GM23248 (cell line): ENCODE measurements at regions not wholly inside any gene's neighbourhood (a gene's known extent, or its start where the extent isn't known, plus 50 kb on each side); places are given as distances from the start of the nearest gene placed in this dataset.
A peak's percentile ranks its signal among the peaks of the same experiment; 100 is the strongest.

Experiments used
- DNase-seq: peaks from one replicate; pipeline ENCODE4 v3.0.0-alpha.2; 2015
- H2AFZ ChIP-seq: fragments of 200-600 bp; sonication (generic); 2 replicates; pipeline ENCODE4 v1.6.1; 2016; ENCODE audit warnings: antibody characterized with exemption
- H3F3A ChIP-seq: fragments of 200-600 bp; sonication (generic); 2 replicates; pipeline ENCODE4 v1.6.1; 2016; ENCODE audit warnings: mild to moderate bottlenecking, antibody characterized with exemption, mixed run types; ENCODE audit not compliant: insufficient read depth
- H3K27ac ChIP-seq: fragments of 200-600 bp; sonication (generic); 2 replicates; pipeline ENCODE4 v1.5.1; 2016; ENCODE audit warnings: mild to moderate bottlenecking
- H3K27me3 ChIP-seq: fragments of 200-600 bp; sonication (generic); replicated peaks from 2 replicates; pipeline ENCODE4 v1.6.1; 2016; ENCODE audit warnings: mild to moderate bottlenecking; ENCODE audit not compliant: insufficient read depth
- H3K36me3 ChIP-seq: fragments of 200-600 bp; sonication (generic); 2 replicates; pipeline ENCODE4 v1.6.1; 2016; ENCODE audit warnings: low read depth, mild to moderate bottlenecking
- H3K4me1 ChIP-seq: fragments of 200-600 bp; sonication (generic); 2 replicates; pipeline ENCODE4 v1.6.1; 2016; ENCODE audit warnings: mild to moderate bottlenecking; ENCODE audit not compliant: insufficient read depth
- H3K4me2 ChIP-seq: fragments of 200-600 bp; sonication (generic); one replicate; pipeline ENCODE4 v1.6.1; 2016; ENCODE audit warnings: mild to moderate bottlenecking; ENCODE audit not compliant: unreplicated experiment
- H3K4me3 ChIP-seq: fragments of 200-600 bp; sonication (generic); 2 replicates; pipeline ENCODE4 v1.5.1; 2016; ENCODE audit warnings: mild to moderate bottlenecking
- H3K79me2 ChIP-seq: fragments of 200-600 bp; sonication (generic); 2 replicates; pipeline ENCODE4 v1.6.1; 2016; ENCODE audit warnings: mild to moderate bottlenecking; ENCODE audit not compliant: insufficient read depth
- H3K9ac ChIP-seq: fragments of 200-600 bp; sonication (generic); 2 replicates; pipeline ENCODE4 v1.6.1; 2016; ENCODE audit warnings: mild to moderate bottlenecking
- H3K9me2 ChIP-seq: fragments of 200-600 bp; sonication (generic); 2 replicates; pipeline ENCODE4 v1.6.1; 2016; ENCODE audit warnings: mixed run types, mild to moderate bottlenecking, moderate library complexity; ENCODE audit not compliant: insufficient read depth
- H3K9me3 ChIP-seq: fragments of 200-600 bp; sonication (generic); one replicate; pipeline ENCODE4 v1.6.1; 2017; ENCODE audit warnings: low read depth
- H4K20me1 ChIP-seq: fragments of 200-600 bp; sonication (generic); 2 replicates; pipeline ENCODE4 v1.6.0; 2016; ENCODE audit not compliant: insufficient read depth
- EZH2 ChIP-seq: fragments of 200-600 bp; sonication (generic); IDR thresholded peaks from 2 replicates; pipeline ENCODE4 v1.6.1; 2018; ENCODE audit warnings: antibody characterized with exemption, mild to moderate bottlenecking; ENCODE audit not compliant: insufficient read depth, poor library complexity, severe bottlenecking
- EZH2phosphoT487 ChIP-seq: fragments of 200-600 bp; sonication (generic); IDR thresholded peaks from 2 replicates; pipeline ENCODE4 v1.6.1; 2018; ENCODE audit warnings: antibody characterized with exemption, moderate library complexity, mild to moderate bottlenecking, low read depth; ENCODE audit not compliant: insufficient read depth
- WGBS, 2 experiments: methylation state at CpG; one replicate each; pipeline ENCODE4 v1.1.6; 2015 to 2017; ENCODE audit warnings: low lambda C conversion rate in 2 of 2, low coverage in 1 of 2; ENCODE audit errors: missing lambda C conversion rate in 2 of 2; 5-methylcytosine and 5-hydroxymethylcytosine counted together
- in situ Hi-C: fragments of 300-500 bp; cut with MboI; formaldehyde crosslinking; loops from 2 replicates; pipeline ENCODE4 v1.15.0; 2020

DNA sequence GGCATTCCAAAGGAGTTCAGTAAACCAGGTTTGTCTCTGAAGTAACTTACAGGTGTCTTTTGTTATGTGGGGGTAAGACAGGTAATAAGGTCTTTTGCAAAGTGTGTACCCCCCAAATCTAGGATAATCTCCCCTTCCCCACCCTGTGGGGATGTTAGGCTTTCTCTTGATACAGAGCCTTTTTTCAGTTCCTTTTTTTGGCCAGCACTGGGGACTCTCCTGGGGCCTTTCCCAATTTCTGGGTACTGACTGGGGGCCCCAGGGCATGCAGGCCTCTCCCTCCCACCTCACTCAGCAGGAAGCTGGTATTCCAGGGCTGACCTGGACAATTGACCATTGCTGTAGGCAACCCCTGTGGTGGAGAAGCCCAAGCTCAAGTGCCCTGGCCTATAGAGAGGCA lies 84.3 kb upstream of the IRX6 start:
- Histone ChIP-seq H3K9me2 (no peaks in the 10 kb centered on the region), H3K4me3 (no peak overlapping the region), H3K79me2 (no peaks in the 10 kb centered on the region), H3K36me3 (no peaks in the 10 kb centered on the region), H3K9me3 (no peaks in the 10 kb centered on the region), H3K4me2 (no peak overlapping the region), H4K20me1 (no peaks in the 10 kb centered on the region), H3K9ac (no peak overlapping the region), H3K4me1 (no peaks in the 10 kb centered on the region), H3F3A (no peaks in the 10 kb centered on the region), H2AFZ (no peak overlapping the region), H3K27me3 (no peaks in the 10 kb centered on the region), H3K27ac (no peak overlapping the region)
- in situ Hi-C loops = no loop called here
- TF ChIP-seq EZH2phosphoT487 (no peak), EZH2 (no peak)
- DNase-seq = no peak

DNA sequence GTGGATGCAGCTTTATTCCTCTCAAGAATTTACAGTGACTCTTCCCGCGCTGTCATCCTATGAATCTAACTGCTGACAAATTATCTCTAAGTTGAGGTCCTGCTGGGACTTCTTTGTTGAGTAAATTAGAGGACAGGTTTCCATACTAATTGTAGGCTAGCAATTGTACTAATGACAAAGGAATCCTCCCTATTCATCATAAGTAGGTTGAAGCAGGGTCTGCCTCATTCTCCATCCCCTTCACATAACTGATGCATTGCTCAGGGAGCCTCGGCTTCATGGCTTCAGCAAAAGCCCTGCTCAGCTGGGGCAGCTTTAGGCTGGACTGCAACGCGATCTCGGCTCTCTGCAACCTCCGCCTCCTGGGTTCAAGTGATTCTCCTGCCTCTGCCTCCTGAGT lies 83.1 kb upstream of the IRX6 start:
- in situ Hi-C loops = no loop called here
- Histone ChIP-seq H3K9me3 (no peaks in the 10 kb centered on the region), H3K9me2 (no peaks in the 10 kb centered on the region), H3K27ac (no peak overlapping the region), H4K20me1 (no peaks in the 10 kb centered on the region), H3K4me3 (no peak overlapping the region), H3K79me2 (no peaks in the 10 kb centered on the region), H3K4me2 (no peak overlapping the region), H2AFZ (no peak overlapping the region), H3K27me3 (no peaks in the 10 kb centered on the region), H3F3A (no peaks in the 10 kb centered on the region), H3K9ac (no peak overlapping the region), H3K4me1 (no peaks in the 10 kb centered on the region), H3K36me3 (no peaks in the 10 kb centered on the region)
- 79 to 81% methylated on average over 7 of the region's 7 CpGs for whole genome bisulfite sequencing, 2 experiments
- DNase-seq = no peak
- TF ChIP-seq EZH2 (no peak), EZH2phosphoT487 (no peak)

GRCh38 chr16:55242667-55243066 lies 81.3 kb upstream of the IRX6 start:
- in situ Hi-C loops = no loop called here

DNA sequence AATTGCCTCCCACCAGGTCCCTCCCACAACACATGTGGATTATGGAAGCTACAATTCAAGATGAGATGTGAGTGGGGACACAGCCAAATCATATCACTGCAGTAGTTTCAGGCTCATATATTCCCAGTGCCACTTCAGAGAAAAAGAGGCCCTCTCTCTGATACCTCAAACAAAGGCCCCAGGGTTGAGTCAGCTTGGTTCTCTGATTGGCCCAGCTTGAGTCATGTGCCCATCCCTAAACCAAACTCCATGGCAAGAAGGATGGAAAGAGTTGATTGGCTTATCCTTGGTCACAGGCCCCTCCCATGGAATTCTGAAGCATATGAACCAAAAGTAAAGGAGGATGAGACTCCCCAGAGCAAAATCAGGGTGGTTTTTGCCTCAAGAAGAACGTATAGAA lies 75.9 kb upstream of the IRX6 start:
- H3F3A ChIP-seq = no peaks in the 10 kb centered on the region
- H3K36me3 ChIP-seq = no peaks in the 10 kb centered on the region
- 54 to 59% methylated on average over 1 of the region's 1 CpG for WGBS, 2 experiments
- H3K4me2 ChIP-seq = no peak overlapping the region
- no peak overlapping the region for H2AFZ ChIP-seq
- H3K4me1 ChIP-seq = no peaks in the 10 kb centered on the region
- no peak for TF ChIP-seq EZH2
- no peak for TF ChIP-seq EZH2phosphoT487
- no peak overlapping the region for H3K4me3 ChIP-seq
- H3K27me3 ChIP-seq = no peaks in the 10 kb centered on the region
- H4K20me1 ChIP-seq = no peaks in the 10 kb centered on the region
- no peak overlapping the region for H3K9ac ChIP-seq
- H3K27ac ChIP-seq = no peak overlapping the region
- H3K79me2 ChIP-seq = no peaks in the 10 kb centered on the region
- no peaks in the 10 kb centered on the region for H3K9me3 ChIP-seq
- in situ Hi-C loops = no loop called here
- H3K9me2 ChIP-seq = no peaks in the 10 kb centered on the region
- DNase-seq = peak; percentile 2

More at GRCh38 chr16:55242667-55243066, 81.3 kb upstream of the IRX6 start:
- Histone ChIP-seq H3K79me2 (no peaks in the 10 kb centered on the region), H2AFZ (no peak overlapping the region), H3K36me3 (no peaks in the 10 kb centered on the region), H4K20me1 (no peaks in the 10 kb centered on the region), H3K9me2 (no peaks in the 10 kb centered on the region), H3K27ac (no peak overlapping the region), H3K9ac (no peak overlapping the region), H3K4me1 (no peaks in the 10 kb centered on the region), H3F3A (no peaks in the 10 kb centered on the region), H3K4me3 (no peak overlapping the region), H3K4me2 (no peak overlapping the region), H3K9me3 (no peaks in the 10 kb centered on the region), H3K27me3 (no peaks in the 10 kb centered on the region)
- no peak for DNase-seq
- TF ChIP-seq EZH2phosphoT487 (no peak), EZH2 (no peak)
- 44 to 55% methylated on average over 3 of the region's 3 CpGs for WGBS, 2 experiments

DNA sequence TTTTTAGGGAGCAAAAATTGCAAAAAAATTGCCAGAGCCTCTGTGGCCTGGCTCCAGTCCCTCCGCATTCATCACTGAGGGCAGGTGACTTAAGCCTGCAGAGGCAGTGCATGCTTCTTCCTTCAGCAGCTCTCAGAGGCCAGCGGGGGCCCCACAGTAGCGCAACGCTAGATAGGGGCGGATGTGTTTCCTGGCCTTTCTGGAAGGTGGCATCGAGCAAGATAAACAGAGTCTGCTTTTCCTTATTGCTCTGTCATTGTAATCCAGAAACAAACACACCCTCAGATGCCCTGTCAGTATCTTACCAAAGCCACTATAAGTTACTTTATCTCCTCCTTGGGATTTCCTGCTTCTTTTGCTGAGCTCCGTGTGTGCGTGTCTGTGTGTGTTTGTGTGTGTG lies 75.5 kb upstream of the IRX6 start:
- Histone ChIP-seq H3K9me2 (no peaks in the 10 kb centered on the region), H3K9me3 (no peaks in the 10 kb centered on the region), H3K79me2 (no peaks in the 10 kb centered on the region), H3K4me2 (no peak overlapping the region), H4K20me1 (no peaks in the 10 kb centered on the region), H2AFZ (no peak overlapping the region), H3K36me3 (no peaks in the 10 kb centered on the region), H3K9ac (no peak overlapping the region), H3K4me1 (no peaks in the 10 kb centered on the region), H3K27ac (no peak overlapping the region), H3K27me3 (no peaks in the 10 kb centered on the region; the same call in 1 of the 2 replicates), H3F3A (no peaks in the 10 kb centered on the region), H3K4me3 (no peak overlapping the region)
- 81 to 84% methylated on average over 8 of the region's 8 CpGs for WGBS, 2 experiments
- no peak for DNase-seq
- no peak for TF ChIP-seq EZH2
- TF ChIP-seq EZH2phosphoT487 = no peak
- in situ Hi-C loops = no loop called here
